Left cardiac atrium (tissue), 4 donors: ENCODE measurements at regions not wholly inside any gene's neighbourhood (a gene's known extent, or its start where the extent isn't known, plus 50 kb on each side); places are given as distances from the start of the nearest gene placed in this dataset.

ENCODE experiments used
- ATAC-seq, 2 donors: fragments of 200-7000 bp; cut with Tn5 transposase; one replicate each; pipeline ENCODE4 v1.9.1; 2020; ENCODE audit warnings: mild to moderate bottlenecking in 2 of 2, moderate library complexity in 2 of 2
- DNase-seq: peaks from one replicate; pipeline ENCODE4 v3.0.0-alpha.2; 2020
- intact Hi-C, 2 donors: fragments of 100-400 bp; cut with DNase I; formaldehyde crosslinking; loops; one replicate each; pipeline versions ENCODE4 v1.14.1 to v1.15.1; 2022 to 2023
- donor health status: DM: no; HTN: yes; CAD: no.
- donor health status: DM: no; HTN: yes; CAD: no; lungs with severe emphysema.
- donor health status: DM: yes; HTN: yes; CAD: no.
- donor health status: Dilated cardiomyopathy.

DNA sequence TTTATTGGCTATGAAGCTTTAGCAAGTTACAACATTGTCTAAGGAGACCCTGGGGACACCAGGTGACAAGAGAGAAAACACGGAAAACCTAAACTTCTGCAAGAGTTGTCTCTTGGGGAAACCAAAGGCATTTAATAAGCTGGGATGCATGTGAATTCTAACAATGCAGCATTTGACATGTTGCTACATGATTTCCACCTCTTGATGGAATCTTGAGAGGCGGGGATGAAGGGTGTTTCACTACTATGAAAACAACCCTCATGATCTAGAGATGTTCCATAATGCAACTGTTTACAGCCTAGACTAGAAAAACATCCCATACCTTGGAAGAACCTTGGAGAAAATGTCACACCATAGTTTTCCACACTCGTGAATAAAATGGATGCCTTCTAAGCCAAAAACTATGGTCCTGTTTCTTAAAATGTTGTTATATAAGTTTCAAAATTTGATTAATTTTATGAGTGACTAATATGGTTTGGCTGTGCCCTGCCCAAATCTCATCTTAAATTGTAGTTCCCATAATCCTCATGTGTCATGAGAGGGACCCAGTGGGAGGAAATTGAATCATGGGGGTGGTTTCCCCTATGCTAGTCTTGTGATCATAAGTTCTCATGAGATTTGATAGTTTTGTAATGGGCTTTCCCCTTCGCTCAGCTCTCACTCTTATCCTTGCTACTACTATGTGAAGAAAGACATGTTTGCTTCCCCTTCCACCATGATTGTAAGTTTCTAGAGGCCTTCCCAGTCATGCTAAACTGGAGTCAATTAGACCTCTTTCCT lies 164.6 kb downstream of the TNFSF13B start:
- DNase-seq (no peak), ATAC-seq (no peak)
- intact Hi-C loops: no loop called here

DNA sequence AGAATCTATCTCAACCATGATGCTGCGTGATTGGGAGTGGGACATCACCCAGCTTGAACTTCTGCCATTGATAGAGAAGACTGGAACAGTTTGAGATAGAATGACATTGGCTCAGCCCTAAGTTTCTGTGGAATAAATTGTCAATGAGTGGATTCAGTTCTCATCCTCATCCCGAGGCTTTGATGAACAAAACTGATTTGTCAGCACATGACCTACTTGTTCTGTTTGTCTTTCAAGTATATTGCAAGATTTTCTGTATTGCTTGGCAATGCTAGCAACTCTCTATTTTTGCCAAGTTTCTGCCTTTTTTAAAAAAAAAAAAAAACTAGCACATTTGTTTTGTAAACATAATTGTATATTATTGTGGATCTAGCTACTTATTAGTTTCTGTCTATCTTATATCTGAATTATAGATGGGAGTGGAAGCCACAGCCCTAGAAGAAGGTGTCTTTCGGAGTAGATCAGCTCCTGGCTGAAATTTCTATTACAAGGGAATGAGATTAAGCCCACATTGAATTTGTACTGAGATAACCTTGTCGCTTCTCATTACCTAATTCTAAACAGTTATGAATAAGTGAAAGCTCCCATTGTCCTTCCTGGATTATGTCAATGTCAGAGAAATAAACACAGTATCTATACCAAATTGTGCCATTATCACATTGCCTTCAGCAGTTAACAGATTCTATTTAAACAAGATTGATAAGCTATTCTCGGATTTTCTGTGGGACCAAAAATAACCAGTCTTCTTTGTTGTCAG lies 166.1 kb downstream of the TNFSF13B start:
- DNase-seq (no peak), ATAC-seq (no peak)
- intact Hi-C loops: no loop called here

DNA sequence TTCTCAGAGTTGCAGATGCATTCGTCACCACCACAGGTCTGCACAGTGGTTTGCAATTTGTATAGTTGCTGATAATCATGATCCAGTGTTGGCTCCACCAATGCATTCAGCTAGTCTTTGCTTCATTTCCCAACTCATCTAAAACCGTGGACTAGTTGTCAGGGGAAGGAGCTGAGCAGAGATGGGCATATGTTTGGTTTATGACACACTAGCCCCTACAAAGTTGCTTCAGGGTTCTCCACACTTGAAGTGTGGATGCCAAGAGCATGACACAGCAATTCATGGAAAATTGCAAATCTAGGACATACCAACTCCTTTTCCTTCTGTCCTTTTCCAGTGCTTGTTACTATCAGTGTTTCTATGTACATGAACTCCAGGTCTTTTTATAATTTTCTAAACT lies 168.0 kb downstream of the TNFSF13B start:
- intact Hi-C loops: no loop called here
- ATAC-seq (no peak), DNase-seq (no peak)

DNA sequence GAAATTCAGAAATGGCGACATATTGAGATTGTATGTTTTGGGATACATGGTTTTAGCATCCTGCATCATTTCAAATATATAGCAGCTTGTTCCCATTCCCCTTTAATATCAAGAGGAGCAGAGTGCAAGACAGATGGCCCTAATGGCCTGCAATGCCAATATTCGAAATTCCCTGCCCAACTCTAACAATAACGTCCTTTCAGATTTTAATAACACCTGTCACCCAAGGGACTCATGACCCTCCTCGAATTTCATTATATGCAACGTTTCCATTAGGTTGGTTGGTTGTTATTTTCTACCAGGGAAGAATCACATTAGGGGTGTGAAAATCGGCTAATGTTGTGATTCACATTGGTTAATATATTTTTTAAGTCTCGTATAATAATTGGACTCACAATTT lies 170.0 kb downstream of the TNFSF13B start:
- intact Hi-C loops: no loop called here
- no peak for ATAC-seq
- DNase-seq: no peak

DNA sequence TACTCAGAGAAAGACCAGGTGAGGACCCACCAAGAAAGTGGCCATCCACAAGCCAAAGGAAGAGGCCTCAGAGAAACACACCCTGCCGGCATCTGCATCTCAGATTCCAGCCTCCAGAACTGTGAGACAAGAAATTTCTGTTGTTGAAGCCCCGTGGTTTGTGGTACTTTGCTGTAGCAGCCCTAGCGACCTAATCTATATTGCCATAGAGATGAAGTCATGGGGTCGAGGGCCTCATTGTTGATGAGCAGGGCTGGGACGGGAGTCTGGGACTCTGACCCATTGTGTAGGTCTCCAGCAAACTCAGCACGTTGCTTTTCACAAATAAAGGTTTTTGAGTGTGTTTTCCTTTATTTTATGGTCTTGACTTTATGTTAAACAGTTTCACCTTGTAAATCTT lies 174.9 kb downstream of the TNFSF13B start:
- intact Hi-C loops: no loop called here
- no peak for ATAC-seq
- DNase-seq: no peak

DNA sequence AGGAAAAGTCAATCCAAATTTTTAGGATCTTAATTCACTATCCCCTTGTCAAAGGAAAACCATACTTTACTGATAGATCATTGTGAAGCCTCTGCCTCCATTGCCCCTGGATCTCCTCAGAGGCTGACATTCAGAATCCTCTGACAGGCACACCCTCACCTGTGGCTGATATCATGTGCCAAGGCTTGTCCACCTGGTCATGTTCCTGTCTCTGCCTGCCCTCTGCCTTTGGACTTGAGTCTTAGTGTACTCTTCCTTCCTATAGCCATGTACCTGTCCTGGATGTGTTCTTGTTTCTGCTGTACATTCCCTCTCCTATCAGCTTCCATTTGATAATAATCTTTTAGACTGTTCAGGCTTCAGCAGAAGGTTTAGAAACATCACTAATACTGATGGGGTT lies 179.4 kb downstream of the TNFSF13B start:
- DNase-seq (no peak), ATAC-seq (no peak)
- intact Hi-C loops: no loop called here

DNA sequence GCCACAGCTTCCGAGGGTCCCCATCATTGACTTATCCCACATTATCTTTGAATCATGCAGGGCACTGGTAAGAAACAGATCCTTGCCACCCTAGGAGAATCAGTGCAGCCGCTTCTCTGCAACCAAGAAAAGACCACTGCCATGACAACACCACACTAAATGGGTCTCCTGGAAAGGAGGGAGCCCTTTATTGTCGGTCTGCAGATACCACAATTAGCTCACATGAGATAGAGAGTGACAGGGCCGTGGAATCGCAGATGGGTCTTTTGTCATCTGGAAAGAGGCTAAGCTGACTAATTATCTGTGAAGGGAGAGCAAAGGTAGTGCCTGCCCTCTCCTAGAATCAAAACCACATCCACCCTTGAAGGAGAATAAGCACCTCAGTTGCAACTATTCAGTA lies 178.3 kb upstream of the MYO16 start:
- DNase-seq: no peak
- no peak for ATAC-seq

DNA sequence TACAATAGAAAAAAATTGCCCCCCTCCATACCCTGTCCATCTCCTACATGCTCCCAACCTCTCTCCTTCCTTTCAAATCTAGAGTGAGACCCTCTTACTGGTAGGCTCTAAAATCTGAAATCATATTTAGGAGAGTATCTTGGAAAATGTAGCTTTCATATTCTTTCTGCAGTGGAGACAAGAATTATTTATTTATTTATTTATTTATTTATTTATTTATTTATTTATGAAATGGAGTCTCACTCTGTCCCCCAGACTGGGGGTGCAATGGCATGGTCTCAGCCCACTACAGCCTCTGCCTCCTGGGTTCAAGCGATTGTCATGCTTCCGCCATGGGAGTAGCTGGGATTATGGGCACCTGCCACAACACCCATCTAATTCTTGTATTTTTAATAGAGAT lies 174.1 kb upstream of the MYO16 start:
- intact Hi-C loops: no loop called here
- ATAC-seq: no peak

More for the DNA sequence above, 178.3 kb upstream of the MYO16 start:
- intact Hi-C loops: no loop called here

DNA sequence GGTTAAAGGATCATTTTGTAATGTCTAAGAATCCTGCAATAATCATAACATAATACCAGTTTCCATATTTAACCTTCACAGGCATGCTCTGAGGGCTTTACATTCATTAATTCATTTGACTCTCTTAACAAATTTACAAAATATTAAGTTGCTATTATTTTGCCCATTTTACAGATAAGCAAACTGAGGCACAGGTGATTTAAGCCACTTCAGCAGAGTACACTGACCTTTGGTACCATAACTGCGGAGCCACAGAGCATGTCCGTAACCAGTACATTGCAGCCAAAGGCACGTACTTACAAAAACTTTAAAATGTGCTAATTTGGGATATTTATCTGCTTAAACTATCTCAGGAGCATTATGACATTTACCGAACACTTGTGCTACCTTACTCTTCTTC lies 169.4 kb upstream of the MYO16 start:
- intact Hi-C loops: no loop called here
- ATAC-seq: no peak

More for the DNA sequence above, 174.1 kb upstream of the MYO16 start:
- no peak for DNase-seq

DNA sequence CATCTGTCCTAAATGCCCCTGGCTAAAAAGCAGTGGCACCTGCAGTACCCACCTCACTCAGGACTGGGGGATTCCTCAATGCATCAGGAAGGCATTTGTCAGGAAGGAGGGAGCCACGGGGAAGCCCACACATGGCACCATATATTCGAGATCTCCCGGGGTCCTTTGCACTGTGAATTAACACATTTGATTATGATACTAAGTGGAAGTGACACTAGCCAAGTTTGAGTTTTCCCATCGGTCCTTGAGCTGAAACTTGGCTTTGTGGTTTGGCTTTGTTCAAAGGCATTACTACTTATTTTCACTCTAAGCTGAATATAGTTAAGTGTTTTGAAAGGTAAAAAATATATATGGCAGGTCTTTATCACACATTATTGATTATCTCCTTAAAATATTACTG lies 168.7 kb upstream of the MYO16 start:
- DNase-seq: no peak
- intact Hi-C loops: no loop called here
- ATAC-seq: no peak

More for the DNA sequence above, 169.4 kb upstream of the MYO16 start:
- no peak for DNase-seq

DNA sequence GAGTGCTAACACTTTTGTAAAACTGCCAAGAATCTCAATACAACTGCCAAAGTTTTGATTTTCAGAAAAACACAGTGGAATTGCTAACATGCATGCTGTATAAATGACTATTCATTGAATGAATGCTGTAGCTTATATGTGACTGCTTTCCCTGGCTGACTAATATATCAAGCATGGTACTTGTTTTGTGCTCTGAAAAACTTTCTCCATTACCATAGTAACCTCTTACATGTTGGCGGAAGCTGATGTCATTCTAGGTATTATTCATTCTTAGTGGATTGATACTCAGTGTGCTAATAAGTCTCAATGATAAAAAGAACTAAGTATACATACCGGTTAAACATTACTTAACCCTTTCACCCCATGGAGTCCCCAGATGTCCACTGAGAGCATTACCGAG lies 166.1 kb upstream of the MYO16 start:
- peak in 1 of 2 donors; percentile 94 for ATAC-seq
- intact Hi-C loops: no loop called here
- DNase-seq: no peak

DNA sequence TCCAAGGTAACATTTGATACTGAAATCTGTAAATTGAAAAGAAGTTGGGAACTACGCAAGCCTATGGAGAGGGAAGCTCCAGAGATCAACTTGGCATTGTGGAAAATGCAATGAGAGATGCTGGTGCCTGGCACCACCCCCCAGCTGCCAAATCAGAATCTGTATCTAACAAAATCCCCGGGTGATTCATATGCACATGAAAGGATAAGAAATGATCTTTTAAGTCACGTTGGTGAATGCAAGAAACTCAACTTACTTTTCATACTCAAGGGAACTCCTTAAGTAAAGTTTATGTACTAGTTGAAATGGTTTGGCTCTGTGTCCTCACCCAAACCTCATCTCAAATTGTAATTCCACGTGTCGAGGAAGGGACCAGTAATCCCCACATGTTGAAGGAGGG lies 158.5 kb upstream of the MYO16 start:
- no peak for ATAC-seq
- intact Hi-C loops: no loop called here
- DNase-seq: no peak

DNA sequence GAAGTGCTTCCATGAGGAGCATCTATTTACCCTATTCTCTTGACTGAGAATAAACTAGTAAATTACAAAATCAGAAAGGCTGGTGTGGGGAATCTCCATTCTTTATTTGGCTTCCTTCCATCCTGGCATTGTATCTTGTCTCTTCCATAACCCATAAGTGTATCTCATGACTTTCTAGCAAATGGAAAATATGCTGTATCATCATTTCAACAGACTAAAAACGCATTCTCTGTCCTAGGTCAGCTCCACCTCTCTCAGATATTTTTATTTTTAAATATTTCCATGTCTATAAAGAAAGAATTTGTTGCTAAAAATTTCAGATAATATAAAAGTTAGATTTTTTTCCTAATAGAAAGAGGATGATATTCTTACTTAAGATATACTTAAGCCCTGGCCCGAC lies 154.2 kb upstream of the MYO16 start:
- intact Hi-C loops: no loop called here
- ATAC-seq (no peak), DNase-seq (no peak)

DNA sequence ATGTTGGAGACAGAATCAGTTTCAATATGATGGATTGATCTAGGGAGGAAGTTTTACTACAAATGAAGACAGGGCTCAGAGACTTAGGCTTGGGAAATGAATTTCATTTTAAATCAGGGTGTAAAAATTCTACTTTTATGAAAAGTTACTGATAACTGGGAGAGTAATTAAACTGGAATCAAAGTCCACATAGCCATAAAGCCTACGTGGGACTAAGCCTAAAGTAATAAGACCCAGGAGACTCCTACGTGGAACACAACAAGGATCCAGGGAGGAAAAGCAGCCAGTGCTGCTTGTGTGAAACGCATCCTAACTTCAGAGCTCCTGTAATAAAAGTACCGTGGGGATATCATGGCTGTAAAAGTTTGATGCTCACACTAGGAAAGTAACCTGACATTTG lies 152.0 kb upstream of the MYO16 start:
- DNase-seq (no peak), ATAC-seq (no peak)
- intact Hi-C loops: no loop called here

DNA sequence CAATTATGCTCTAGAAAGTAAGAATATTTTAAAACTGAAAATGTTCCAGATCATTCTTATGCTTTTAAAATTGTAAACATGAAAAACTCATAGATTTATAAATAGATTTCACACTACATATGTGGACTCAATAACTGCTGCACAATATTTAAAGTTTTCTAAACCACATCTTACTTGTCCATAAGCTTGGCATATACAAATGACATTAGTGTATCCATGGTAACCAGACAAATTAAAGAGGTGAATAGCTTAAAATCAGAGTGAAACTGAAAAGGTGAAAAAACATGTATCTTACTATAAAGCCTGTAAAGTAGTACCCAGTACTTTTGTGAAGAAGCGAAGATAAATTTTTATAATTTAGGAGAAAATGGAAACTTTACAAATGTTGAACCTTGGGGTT lies 151.2 kb upstream of the MYO16 start:
- DNase-seq: no peak
- intact Hi-C loops: no loop called here

DNA sequence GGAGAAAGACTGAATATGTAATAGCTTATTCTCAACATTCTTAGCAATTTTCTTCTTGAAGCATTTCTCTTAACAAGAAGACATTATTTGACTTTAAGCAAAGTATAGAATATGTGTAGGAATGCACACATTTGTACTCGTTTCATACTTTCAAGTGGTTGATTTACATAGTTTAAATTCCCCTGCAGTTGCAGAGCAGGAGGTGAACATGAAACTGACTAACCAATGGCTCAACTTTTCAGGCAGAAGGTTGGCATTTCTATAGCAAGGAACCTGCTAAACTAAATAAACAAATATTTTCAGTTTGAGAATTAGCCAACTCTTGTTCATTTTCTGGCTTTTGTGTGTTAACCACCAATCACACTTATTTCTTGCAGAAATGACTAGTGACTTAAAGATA lies 145.4 kb upstream of the MYO16 start:
- intact Hi-C loops: no loop called here
- ATAC-seq (no peak), DNase-seq (no peak)

More for the DNA sequence above, 151.2 kb upstream of the MYO16 start:
- ATAC-seq: no peak

DNA sequence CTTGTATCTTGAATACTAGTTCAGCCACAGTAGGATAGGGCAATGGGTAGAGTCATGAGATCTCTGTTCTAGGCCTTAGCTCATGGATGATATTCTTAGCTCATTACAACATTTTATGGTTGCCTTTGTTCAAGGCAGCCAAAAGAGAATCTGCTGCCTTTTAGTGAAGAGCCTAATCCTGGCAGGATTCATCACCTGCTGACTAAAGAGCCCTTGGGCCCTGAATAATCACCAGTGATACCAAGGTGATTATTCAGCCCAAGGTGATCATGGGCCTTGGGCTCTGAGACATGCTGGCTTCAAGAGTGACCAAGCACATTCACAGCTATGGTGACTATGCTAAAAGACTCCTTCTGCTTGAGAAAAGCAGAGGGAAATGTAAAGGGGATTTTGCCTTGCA lies 143.3 kb upstream of the MYO16 start:
- ATAC-seq (no peak), DNase-seq (no peak)
- intact Hi-C loops: no loop called here

DNA sequence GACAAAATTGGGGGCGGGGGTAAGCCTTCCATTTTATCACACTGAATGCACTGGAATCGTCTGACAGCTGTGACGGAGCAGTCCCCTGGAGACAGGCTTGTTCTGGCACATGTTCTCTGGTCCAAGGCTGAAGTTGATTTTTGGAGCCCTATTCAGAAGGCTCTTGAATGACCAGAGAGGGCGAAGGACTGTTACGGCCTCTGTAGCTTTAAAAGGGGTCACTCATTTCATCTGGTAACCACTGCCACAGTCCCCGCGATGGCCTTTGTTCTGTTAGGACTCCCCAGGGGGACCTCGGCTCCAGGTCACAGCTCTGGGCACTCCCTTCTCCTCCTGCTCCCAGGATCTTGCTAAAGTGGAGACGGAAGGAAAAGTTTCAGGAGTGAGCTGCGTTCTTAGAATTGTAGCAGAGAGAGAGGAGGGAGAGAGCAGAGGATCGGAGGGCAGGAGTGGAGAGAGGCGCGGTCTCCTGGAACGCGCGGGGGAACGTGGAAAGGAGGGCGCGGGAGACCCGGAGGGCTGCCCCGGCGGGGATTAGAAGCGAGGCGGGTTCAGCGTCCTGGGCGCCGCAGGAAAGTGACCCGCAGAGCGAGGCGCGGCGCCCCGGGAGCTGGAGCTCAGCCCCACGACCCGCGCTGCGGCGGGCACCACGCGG lies 134.3 kb upstream of the MYO16 start:
- intact Hi-C loops: no loop called here
- ATAC-seq (no peak), DNase-seq (no peak)

DNA sequence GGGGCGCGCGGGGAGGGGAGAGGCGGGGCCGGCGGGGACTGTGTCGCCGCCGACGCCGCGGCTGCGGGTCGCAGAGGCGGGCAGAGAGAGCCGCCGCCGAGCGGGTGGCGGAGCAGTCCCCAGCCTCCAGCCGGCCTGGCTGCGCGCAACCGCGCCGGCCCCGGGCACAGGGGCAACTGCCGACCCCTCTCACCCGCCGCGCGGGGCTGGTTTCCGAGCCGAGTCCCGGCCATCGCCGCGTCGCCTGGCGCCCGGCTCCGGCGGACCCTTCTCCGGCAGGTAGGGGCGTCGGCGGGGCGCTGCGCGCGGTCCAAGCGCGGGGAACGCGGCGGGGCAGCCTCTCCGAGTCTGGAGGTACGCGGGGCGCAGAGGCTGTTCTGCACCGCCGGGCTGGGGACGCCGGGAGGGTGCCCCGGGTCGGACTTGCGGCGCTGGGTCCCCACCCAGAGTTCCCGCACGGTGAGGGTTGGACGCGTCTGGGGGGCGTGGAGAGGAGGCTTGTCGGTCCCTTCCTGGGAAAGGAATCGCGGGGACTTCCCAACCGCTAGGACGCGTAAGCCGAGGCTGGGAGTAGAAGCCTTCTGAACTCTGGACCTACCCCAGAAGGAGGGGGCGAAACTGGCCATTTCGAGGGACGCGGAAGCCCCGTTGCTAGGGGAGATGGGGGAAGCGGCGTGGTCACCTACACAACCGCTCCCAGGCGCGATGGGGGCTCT lies 133.6 kb upstream of the MYO16 start:
- ATAC-seq (peak in 1 of 2 donors; percentile 30), DNase-seq (no peak)
- intact Hi-C loops: no loop called here
